PC-3 (cell line): ENCODE measurements at regions not wholly inside any gene's neighbourhood (a gene's known extent, or its start where the extent isn't known, plus 50 kb on each side); places are given as distances from the start of the nearest gene placed in this dataset.

Experiments
- ATAC-seq: fragments of 200-7000 bp; cut with Tn5 transposase; 2 replicates; pipeline ENCODE4 v1.9.1; 2020; ENCODE audit warnings: mild to moderate bottlenecking, moderate library complexity
- BruUV-seq: library from RNA; stranded (reverse); fragments of 400-500 nt; replicated peaks from 2 replicates; lab custom pipeline; 2021; lab: Mats Ljungman, UMichigan
- CTCF ChIA-PET: fragments of 300-600 bp; sonication (Branson Sonifier 250); formaldehyde crosslinking; loops from one replicate; lab custom pipeline; 2022; ENCODE audit warnings: antibody characterized with exemption; lab: Charles Lee
- POLR2A ChIA-PET: fragments of 300-600 bp; sonication (Branson Sonifier 250); formaldehyde crosslinking; loops from one replicate; lab custom pipeline; 2022; ENCODE audit warnings: antibody characterized with exemption; ENCODE audit not compliant: unreplicated experiment; lab: Charles Lee
- DNase-seq: peaks from one replicate; pipeline ENCODE4 v3.0.0-alpha.2; 2015
- H2AFZ ChIP-seq: fragments of 300-600 bp; sonication (generic); 2 replicates; pipeline ENCODE4 v1.6.0; 2016; ENCODE audit warnings: antibody characterized with exemption, low read length
- H3F3A ChIP-seq: fragments of 300-600 bp; sonication (generic); one replicate; pipeline ENCODE4 v1.6.0; 2017; ENCODE audit warnings: antibody characterized with exemption, low read length, control low read depth, mild to moderate bottlenecking; ENCODE audit not compliant: unreplicated experiment
- H3K27ac ChIP-seq: fragments of 300-600 bp; sonication (generic); 2 replicates; pipeline ENCODE4 v1.5.1; 2016; ENCODE audit warnings: mild to moderate bottlenecking, low read length
- H3K27me3 ChIP-seq: fragments of 300-600 bp; sonication (generic); 2 replicates; pipeline ENCODE4 v1.6.1; 2016; ENCODE audit warnings: low read length, mixed read lengths
- H3K36me3 ChIP-seq: fragments of 300-600 bp; sonication (generic); 2 replicates; pipeline ENCODE4 v1.6.1; 2016; ENCODE audit warnings: low read depth, mixed run types, low read length, mixed read lengths
- H3K4me1 ChIP-seq: fragments of 300-600 bp; sonication (generic); 2 replicates; pipeline ENCODE4 v1.5.1; 2016; ENCODE audit warnings: low read length; ENCODE audit not compliant: insufficient read depth
- H3K4me2 ChIP-seq: fragments of 300-600 bp; sonication (generic); 2 replicates; pipeline ENCODE4 v1.6.0; 2016; ENCODE audit warnings: low read length
- H3K4me3 ChIP-seq: fragments of 300-600 bp; sonication (generic); 2 replicates; pipeline ENCODE4 v1.5.1; 2016; ENCODE audit warnings: mild to moderate bottlenecking, low read length, mixed read lengths
- H3K79me2 ChIP-seq: fragments of 300-600 bp; sonication (generic); 2 replicates; pipeline ENCODE4 v1.6.1; 2017; ENCODE audit warnings: low read length, mixed read lengths
- H3K9ac ChIP-seq: fragments of 300-600 bp; sonication (generic); 2 replicates; pipeline ENCODE4 v1.6.0; 2016; ENCODE audit warnings: mild to moderate bottlenecking, low read length
- H3K9me2 ChIP-seq: fragments of 300-600 bp; sonication (generic); replicated peaks from 2 replicates; pipeline ENCODE4 v1.6.1; 2016; ENCODE audit warnings: mixed run types, low read length, mixed read lengths
- H3K9me3 ChIP-seq: fragments of 300-600 bp; sonication (generic); 2 replicates; pipeline ENCODE4 v1.6.1; 2016; ENCODE audit warnings: low read length, mixed read lengths
- H4K20me1 ChIP-seq: fragments of 300-600 bp; sonication (generic); 2 replicates; pipeline ENCODE4 v1.6.1; 2016; ENCODE audit warnings: low read length, mixed read lengths
- EZH2 ChIP-seq: fragments of 300-600 bp; sonication (generic); IDR thresholded peaks from one replicate; pipeline ENCODE4 v1.6.1; 2017; ENCODE audit warnings: antibody characterized with exemption, mild to moderate bottlenecking, low read length; ENCODE audit not compliant: unreplicated experiment
- EZH2phosphoT487 ChIP-seq: fragments of 300-600 bp; sonication (generic); IDR thresholded peaks from 2 replicates; pipeline ENCODE4 v1.6.1; 2018; ENCODE audit warnings: mild to moderate bottlenecking, antibody characterized with exemption, low read length, borderline replicate concordance
- intact Hi-C: fragments of 100-400 bp; cut with micrococcal nuclease; formaldehyde crosslinking; loops from 2 replicates; pipeline ENCODE4 v1.9.0; 2023
- TF ChIP-seq, protein P1 (sequence below): fragments of 300-600 bp; sonication (generic); conservative IDR thresholded peaks from 2 replicates; pipeline ENCODE4 v1.5.1; 2017; ENCODE audit warnings: antibody characterized with exemption, low read depth, mild to moderate bottlenecking, low read length

- Histone ChIP-seq H3K79me2 (no peaks in the 10 kb centered on the region), H4K20me1 (no peaks in the 10 kb centered on the region), H3K9me3 (no peaks in the 10 kb centered on the region), H3K9ac (no peak overlapping the region), H3K4me1 (no peaks in the 10 kb centered on the region), H2AFZ (no peak overlapping the region), H3F3A (no peaks in the 10 kb centered on the region), H3K4me3 (no peak overlapping the region), H3K27ac (no peak overlapping the region), H3K4me2 (no peak overlapping the region), H3K9me2 (no peaks in the 10 kb centered on the region), H3K27me3 (no peaks in the 10 kb centered on the region), H3K36me3 (no peaks in the 10 kb centered on the region)
- BruUV-seq, result no TSS peak
- intact Hi-C loops, result no loop called here
- no peak for ATAC-seq
- TF ChIP-seq EZH2phosphoT487 (no peak), EZH2 (no peak)
- TF ChIP-seq, protein P1, sequence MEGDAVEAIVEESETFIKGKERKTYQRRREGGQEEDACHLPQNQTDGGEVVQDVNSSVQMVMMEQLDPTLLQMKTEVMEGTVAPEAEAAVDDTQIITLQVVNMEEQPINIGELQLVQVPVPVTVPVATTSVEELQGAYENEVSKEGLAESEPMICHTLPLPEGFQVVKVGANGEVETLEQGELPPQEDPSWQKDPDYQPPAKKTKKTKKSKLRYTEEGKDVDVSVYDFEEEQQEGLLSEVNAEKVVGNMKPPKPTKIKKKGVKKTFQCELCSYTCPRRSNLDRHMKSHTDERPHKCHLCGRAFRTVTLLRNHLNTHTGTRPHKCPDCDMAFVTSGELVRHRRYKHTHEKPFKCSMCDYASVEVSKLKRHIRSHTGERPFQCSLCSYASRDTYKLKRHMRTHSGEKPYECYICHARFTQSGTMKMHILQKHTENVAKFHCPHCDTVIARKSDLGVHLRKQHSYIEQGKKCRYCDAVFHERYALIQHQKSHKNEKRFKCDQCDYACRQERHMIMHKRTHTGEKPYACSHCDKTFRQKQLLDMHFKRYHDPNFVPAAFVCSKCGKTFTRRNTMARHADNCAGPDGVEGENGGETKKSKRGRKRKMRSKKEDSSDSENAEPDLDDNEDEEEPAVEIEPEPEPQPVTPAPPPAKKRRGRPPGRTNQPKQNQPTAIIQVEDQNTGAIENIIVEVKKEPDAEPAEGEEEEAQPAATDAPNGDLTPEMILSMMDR, result no peak
- POLR2A ChIA-PET, result no interaction called here
- CTCF ChIA-PET, result no interaction called here
- DNase-seq, result no peak
These were observed 815.7 kb downstream of the QKI start for GRCh38 chr6:164230259-164230658.

GRCh38 chr6:164229716-164230115 lies 815.2 kb downstream of the QKI start:
- DNase-seq (no peak), ATAC-seq (no peak)
- no peak overlapping the region for H3K4me2 ChIP-seq
- H3K9me3 ChIP-seq, result no peaks in the 10 kb centered on the region
- H3K27me3 ChIP-seq, result no peaks in the 10 kb centered on the region
- ChIA-PET POLR2A (no interaction called here), CTCF (no interaction called here)
- no TSS peak for BruUV-seq
- H3K4me3 ChIP-seq, result no peak overlapping the region
- no peaks in the 10 kb centered on the region for H4K20me1 ChIP-seq
- intact Hi-C loops, result loop anchor here (5.0 kb wide), 1 partner anchor 678 kb away; no protein-coding TSS in a partner anchor
- no peaks in the 10 kb centered on the region for H3K4me1 ChIP-seq
- no peak overlapping the region for H3K9ac ChIP-seq
- TF ChIP-seq EZH2, result no peak
- no peaks in the 10 kb centered on the region for H3K9me2 ChIP-seq
- no peak overlapping the region for H2AFZ ChIP-seq
- H3K36me3 ChIP-seq, result no peaks in the 10 kb centered on the region
- H3K27ac ChIP-seq, result no peak overlapping the region
- no peaks in the 10 kb centered on the region for H3K79me2 ChIP-seq
- H3F3A ChIP-seq, result no peaks in the 10 kb centered on the region

DNA sequence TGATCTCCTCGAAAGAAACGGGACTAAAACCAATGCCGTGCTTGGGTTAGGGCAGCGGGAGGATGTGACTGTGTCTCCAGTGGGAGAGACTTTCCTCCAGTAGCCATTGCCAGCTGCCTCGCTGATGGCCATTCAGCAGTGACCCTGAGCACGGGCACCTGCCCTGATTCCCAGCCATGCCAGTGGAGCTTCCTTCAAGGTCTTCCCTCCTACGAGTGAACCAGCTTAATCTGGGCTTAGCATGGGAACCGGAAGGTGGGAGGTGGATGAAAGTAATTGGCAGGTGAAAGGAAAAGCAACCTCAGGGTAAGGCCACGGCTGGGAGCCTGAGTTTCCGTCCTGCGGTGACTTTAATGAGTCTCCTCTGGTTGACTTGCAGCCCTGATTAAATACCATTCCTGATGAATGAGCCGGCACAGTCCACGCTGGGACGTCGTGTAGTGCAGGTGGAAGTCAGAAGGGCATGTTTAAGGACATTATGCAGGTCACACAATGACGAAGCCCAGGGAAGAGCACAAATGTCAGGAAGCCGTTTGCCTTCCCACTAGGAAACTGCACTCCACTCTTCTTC lies 813.5 kb downstream of the QKI start:
- H3K9me3 ChIP-seq, result no peaks in the 10 kb centered on the region
- H2AFZ ChIP-seq, result no peak overlapping the region
- intact Hi-C loops, result loop anchor here (5.0 kb wide), 1 partner anchor 679 kb away; no protein-coding TSS in a partner anchor
- H3K79me2 ChIP-seq, result no peaks in the 10 kb centered on the region
- H3K27ac ChIP-seq, result no peak overlapping the region
- TF ChIP-seq EZH2 (no peak), EZH2phosphoT487 (no peak)
- TF ChIP-seq, protein P1, result no peak
- no peak overlapping the region for H3K4me3 ChIP-seq
- H3K4me2 ChIP-seq, result no peak overlapping the region
- ATAC-seq (no peak), DNase-seq (no peak)
- CTCF ChIA-PET, result no interaction called here
- no TSS peak for BruUV-seq
- no peak overlapping the region for H3K9ac ChIP-seq
- no peaks in the 10 kb centered on the region for H3F3A ChIP-seq
- H3K9me2 ChIP-seq, result no peaks in the 10 kb centered on the region
- H3K27me3 ChIP-seq, result no peaks in the 10 kb centered on the region
- no peaks in the 10 kb centered on the region for H4K20me1 ChIP-seq
- POLR2A ChIA-PET, result no interaction called here
- H3K36me3 ChIP-seq, result no peaks in the 10 kb centered on the region
- no peaks in the 10 kb centered on the region for H3K4me1 ChIP-seq
